Right lobe of liver (tissue), 4 donors: ENCODE measurements at regions not wholly inside any gene's neighbourhood (a gene's known extent, or its start where the extent isn't known, plus 50 kb on each side); places are given as distances from the start of the nearest gene placed in this dataset.
"Not testable (repeated sequence)": the region's sequence is repeated elsewhere in the genome, so short reads cannot be mapped to it uniquely, and the experiment has no call there.

Source experiments
- POLR2A ChIP-seq: fragments of 450-650 bp; IDR thresholded peaks from one replicate; pipeline ENCODE4 v1.6.1; 2017; ENCODE audit warnings: antibody characterized with exemption, mild to moderate bottlenecking
- TF ChIP-seq, protein P1 (sequence below), 4 donors: fragments of 200-600 bp in 3 of 4; fragments of 450-650 bp in 1 of 4; IDR thresholded peaks; one replicate each; pipeline versions ENCODE4 v1.5.1 to v1.8.0; 2016 to 2022; ENCODE audit warnings: antibody characterized with exemption in 4 of 4, mild to moderate bottlenecking in 2 of 4
- donor health status: DM: no; HTN: no; CAD: no.
- donor health status: DM: no; HTN: no; CAD: no.
- donor health status: DM: no; HTN: yes; CAD: no.

DNA sequence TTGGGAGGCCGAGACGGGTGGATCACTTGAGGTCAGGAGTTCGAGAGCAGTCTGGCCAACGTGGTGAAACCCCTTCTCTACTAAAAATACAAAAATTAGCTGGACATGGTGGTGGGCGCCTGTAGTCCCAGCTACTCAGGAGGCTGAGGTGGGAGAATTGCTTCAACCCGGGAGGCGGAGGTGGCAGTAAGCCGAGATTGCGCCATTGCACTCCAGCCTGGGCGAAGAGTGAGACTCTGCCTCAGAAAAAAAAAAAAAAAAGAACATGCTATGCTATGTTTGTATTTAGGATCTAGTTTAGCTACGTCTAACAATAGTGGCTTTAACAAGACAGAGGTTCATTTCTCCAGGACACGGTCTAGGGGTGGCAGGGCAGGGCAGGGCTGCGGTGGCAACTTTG, 103.3 kb downstream of the TNFRSF13B start:
- TF ChIP-seq, protein P1, sequence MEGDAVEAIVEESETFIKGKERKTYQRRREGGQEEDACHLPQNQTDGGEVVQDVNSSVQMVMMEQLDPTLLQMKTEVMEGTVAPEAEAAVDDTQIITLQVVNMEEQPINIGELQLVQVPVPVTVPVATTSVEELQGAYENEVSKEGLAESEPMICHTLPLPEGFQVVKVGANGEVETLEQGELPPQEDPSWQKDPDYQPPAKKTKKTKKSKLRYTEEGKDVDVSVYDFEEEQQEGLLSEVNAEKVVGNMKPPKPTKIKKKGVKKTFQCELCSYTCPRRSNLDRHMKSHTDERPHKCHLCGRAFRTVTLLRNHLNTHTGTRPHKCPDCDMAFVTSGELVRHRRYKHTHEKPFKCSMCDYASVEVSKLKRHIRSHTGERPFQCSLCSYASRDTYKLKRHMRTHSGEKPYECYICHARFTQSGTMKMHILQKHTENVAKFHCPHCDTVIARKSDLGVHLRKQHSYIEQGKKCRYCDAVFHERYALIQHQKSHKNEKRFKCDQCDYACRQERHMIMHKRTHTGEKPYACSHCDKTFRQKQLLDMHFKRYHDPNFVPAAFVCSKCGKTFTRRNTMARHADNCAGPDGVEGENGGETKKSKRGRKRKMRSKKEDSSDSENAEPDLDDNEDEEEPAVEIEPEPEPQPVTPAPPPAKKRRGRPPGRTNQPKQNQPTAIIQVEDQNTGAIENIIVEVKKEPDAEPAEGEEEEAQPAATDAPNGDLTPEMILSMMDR (IDR thresholded peaks at IDR 0.05), result not testable (repeated sequence)
- TF ChIP-seq POLR2A, result not testable (repeated sequence)
